Skeletal muscle tissue (tissue), 3 donors: ENCODE measurements at regions not wholly inside any gene's neighbourhood (a gene's known extent, or its start where the extent isn't known, plus 50 kb on each side); places are given as distances from the start of the nearest gene placed in this dataset.

ENCODE experiments used
- H3K27ac ChIP-seq: one replicate; pipeline ENCODE4 v1.7.0; 2013; ENCODE audit warnings: mild to moderate bottlenecking, low read depth, low read length, inconsistent platforms
- H3K27me3 ChIP-seq, 3 donors: one replicate each; pipeline ENCODE4 v1.7.0; 2013; ENCODE audit warnings: low read length in 3 of 3; ENCODE audit not compliant: control insufficient read depth in 3 of 3, insufficient read depth in 3 of 3
- H3K36me3 ChIP-seq, 3 donors: one replicate each; pipeline ENCODE4 v1.7.0; 2013; ENCODE audit warnings: low read length in 3 of 3; ENCODE audit not compliant: control insufficient read depth in 3 of 3, insufficient read depth in 3 of 3
- H3K4me1 ChIP-seq, 3 donors: one replicate each; pipeline ENCODE4 v1.7.0; 2013; ENCODE audit warnings: low read length in 3 of 3, mild to moderate bottlenecking in 3 of 3; ENCODE audit not compliant: control insufficient read depth in 3 of 3, insufficient read depth in 3 of 3
- H3K4me3 ChIP-seq, 3 donors: one replicate each; pipeline ENCODE4 v1.7.0; 2013; ENCODE audit warnings: low read length in 3 of 3
- H3K9ac ChIP-seq, 3 donors: one replicate each; pipeline ENCODE4 v1.7.0; 2013; ENCODE audit warnings: low read length in 3 of 3, mild to moderate bottlenecking in 3 of 3, moderate library complexity in 2 of 3, low read depth in 1 of 3
- H3K9me3 ChIP-seq, 3 donors: one replicate each; pipeline ENCODE4 v1.7.0; 2013; ENCODE audit warnings: low read length in 3 of 3; ENCODE audit not compliant: control insufficient read depth in 3 of 3
- donor health status: Osteomylitis.

DNA sequence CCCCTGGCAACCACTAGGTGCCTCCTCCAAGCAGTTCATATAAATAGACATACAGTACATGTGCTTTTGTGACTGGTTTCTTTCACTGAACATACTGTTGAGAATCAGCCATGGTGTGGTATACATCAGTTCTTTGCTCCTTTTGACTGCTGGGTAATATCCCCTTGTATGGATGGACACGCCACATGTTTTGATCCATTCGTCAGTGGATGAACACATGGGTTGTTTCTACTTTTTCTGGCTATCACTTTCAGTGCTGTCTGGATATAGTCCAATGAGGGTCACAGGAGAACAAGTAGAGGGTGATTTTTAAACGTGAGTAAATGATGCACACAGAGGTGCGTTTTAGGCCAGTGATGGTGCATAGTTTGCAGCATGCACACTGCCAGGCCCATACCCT lies 183.9 kb downstream of the FOXA2 start:
- Histone ChIP-seq H3K9me3 (no peaks in the 10 kb centered on the region), H3K4me3 (no peak overlapping the region), H3K27me3 (no peaks in the 10 kb centered on the region), H3K9ac (no peak overlapping the region), H3K27ac (no peak overlapping the region), H3K4me1 (peaks cover 8 to 19% (median 11%) of the 10 kb centered on the region in 3 donors), H3K36me3 (no peaks in the 10 kb centered on the region)

- Histone ChIP-seq H3K27me3 (peaks cover 3 to 5% (median 5%) of the 10 kb centered on the region in 3 donors), H3K9ac (no peak overlapping the region), H3K9me3 (no peaks in the 10 kb centered on the region), H3K36me3 (no peaks in the 10 kb centered on the region), H3K27ac (no peak overlapping the region), H3K4me3 (no peak overlapping the region), H3K4me1 (no peaks in the 10 kb centered on the region)
Measured at GRCh38 chr20:22394583-22394982, 189.8 kb downstream of the FOXA2 start.

GRCh38 chr20:22390543-22390903 lies 193.8 kb downstream of the FOXA2 start:
- Histone ChIP-seq H3K27me3 (peaks cover 3 to 5% (median 5%) of the 10 kb centered on the region in 3 donors), H3K36me3 (no peaks in the 10 kb centered on the region), H3K9ac (no peak overlapping the region), H3K4me1 (no peaks in the 10 kb centered on the region), H3K4me3 (no peak overlapping the region), H3K9me3 (no peaks in the 10 kb centered on the region), H3K27ac (no peak overlapping the region)

DNA sequence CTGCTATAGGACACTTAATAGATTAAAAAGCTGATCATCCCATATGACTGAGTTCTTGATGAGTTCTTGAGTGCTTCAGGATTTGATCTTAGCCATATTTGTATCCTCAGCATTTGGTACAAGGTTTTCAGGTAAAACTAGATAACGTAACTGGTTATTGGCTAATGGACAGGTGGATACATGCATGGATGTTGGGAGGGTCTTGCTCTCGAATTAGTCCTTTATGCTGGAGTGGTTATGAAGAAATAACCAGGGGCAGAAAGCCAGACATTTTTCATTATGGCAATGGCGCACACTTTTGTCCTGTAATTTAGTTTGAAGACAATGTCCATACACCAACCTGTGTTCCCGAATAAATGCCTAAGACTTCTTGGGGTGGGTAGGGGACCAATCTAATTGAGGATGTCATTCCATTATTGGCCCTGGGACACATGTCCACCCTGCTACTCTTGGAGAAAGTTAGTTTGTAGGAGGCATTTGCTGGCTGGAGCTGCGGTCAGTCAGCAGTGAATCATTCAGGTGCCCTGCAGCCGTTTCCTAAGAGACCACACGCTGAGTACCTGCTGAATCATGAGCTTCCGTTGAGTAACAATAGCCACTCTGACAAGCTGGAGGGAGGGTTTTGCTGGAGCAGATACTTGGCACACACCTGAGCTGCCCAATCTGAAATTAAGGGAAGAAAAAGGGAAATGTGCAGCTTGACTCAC lies 194.4 kb downstream of the FOXA2 start:
- Histone ChIP-seq H3K27me3 (peaks cover 3 to 5% (median 5%) of the 10 kb centered on the region in 3 donors), H3K4me3 (no peak overlapping the region), H3K4me1 (no peaks in the 10 kb centered on the region), H3K9ac (no peak overlapping the region), H3K36me3 (no peaks in the 10 kb centered on the region), H3K27ac (no peak overlapping the region), H3K9me3 (no peaks in the 10 kb centered on the region)

DNA sequence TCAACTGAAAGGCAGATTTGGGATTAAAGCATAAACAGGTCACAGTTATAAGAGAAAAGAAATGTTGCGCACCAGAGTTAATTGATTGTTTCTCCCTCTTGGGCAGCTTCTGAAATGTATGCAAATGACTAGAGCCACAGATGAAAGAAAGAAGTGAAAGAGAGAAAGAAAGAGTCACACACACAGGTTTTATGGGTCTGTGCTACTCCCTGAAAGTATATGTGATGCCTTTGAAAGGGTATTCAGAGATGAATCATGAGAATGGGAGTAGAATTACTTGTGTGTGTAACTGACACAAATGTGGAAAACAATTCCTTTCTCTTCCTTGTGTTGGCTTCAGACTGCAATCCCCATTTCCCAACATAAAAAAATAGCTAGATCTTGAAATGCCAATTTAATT lies 196.9 kb downstream of the FOXA2 start:
- Histone ChIP-seq H3K4me3 (no peak overlapping the region), H3K9ac (no peak overlapping the region), H3K27me3 (no peaks in the 10 kb centered on the region), H3K4me1 (peaks cover 0 to 8% (median 4%) of the 10 kb centered on the region in 3 donors), H3K27ac (no peak overlapping the region), H3K9me3 (no peaks in the 10 kb centered on the region), H3K36me3 (no peaks in the 10 kb centered on the region)

DNA sequence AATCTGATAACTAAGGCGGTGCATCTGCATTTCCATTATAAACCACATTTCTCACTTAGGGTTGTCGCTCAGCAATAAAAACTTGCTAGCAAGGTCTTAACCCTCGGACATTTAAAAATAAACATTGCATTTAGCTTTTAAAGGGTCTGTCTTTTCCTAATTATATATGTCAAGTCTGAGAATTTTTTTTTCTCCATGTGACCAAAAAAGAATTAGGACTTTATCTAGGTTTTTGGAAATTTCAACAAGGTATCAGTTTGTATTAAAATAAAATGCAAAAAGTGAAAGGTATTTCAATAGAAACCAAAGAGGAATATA lies 198.1 kb downstream of the FOXA2 start:
- Histone ChIP-seq H3K9me3 (no peaks in the 10 kb centered on the region), H3K36me3 (no peaks in the 10 kb centered on the region), H3K9ac (no peak overlapping the region), H3K27ac (no peak overlapping the region), H3K27me3 (no peaks in the 10 kb centered on the region), H3K4me3 (no peak overlapping the region), H3K4me1 (peaks cover 0 to 8% (median 4%) of the 10 kb centered on the region in 3 donors)

DNA sequence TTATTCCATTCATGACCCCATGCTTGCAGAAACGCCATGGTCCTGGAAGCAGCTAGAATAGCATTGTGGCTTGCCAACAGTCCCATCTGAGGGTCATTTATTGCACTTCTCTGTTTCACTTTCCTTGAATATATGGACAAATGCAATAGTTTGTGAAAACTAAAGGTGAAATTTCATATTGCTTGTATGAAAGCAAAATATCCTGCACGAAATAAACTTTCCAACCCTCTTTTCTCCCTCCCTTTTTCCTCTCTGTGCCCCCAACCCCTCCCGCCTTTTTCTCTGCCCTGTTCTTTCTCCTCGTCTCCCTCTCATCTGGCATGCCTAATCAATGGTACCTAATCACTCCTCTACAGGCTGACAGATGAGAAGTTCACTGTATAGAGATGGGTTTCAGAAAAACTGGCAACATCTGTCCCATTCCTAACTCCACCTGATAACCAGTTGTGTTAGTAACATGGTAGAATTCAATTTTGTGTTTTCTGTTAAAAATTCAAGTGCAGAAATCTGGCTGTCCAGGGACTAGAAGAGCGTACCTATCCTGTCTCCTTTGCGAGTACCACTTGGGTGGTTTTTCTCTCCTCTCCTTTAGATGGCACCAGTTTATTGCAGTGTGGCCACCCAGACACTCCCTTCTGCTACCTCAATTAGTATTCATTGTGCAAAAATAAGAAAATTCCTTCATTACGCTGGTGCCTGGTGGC lies 198.6 kb downstream of the FOXA2 start:
- Histone ChIP-seq H3K4me3 (no peak overlapping the region), H3K9me3 (no peaks in the 10 kb centered on the region), H3K27me3 (no peaks in the 10 kb centered on the region), H3K27ac (no peak overlapping the region), H3K9ac (no peak overlapping the region), H3K36me3 (no peaks in the 10 kb centered on the region), H3K4me1 (peaks cover 0 to 8% (median 4%) of the 10 kb centered on the region in 3 donors)

GRCh38 chr20:22384978-22385377 lies 199.4 kb downstream of the FOXA2 start:
- Histone ChIP-seq H3K36me3 (no peaks in the 10 kb centered on the region), H3K4me1 (peaks cover 0 to 8% (median 4%) of the 10 kb centered on the region in 3 donors), H3K27me3 (no peaks in the 10 kb centered on the region), H3K27ac (no peak overlapping the region), H3K9me3 (no peaks in the 10 kb centered on the region), H3K4me3 (no peak overlapping the region), H3K9ac (no peak overlapping the region)

GRCh38 chr20:22383156-22383555 lies 201.2 kb downstream of the FOXA2 start:
- Histone ChIP-seq H3K4me3 (no peak overlapping the region), H3K9ac (no peak overlapping the region), H3K27ac (no peak overlapping the region), H3K4me1 (peaks cover 0 to 8% (median 4%) of the 10 kb centered on the region in 3 donors), H3K36me3 (no peaks in the 10 kb centered on the region), H3K9me3 (no peaks in the 10 kb centered on the region), H3K27me3 (no peaks in the 10 kb centered on the region)

GRCh38 chr20:22382742-22383141 lies 201.6 kb downstream of the FOXA2 start:
- no peak overlapping the region for H3K27ac ChIP-seq
- H3K9me3 ChIP-seq, result no peaks in the 10 kb centered on the region
- H3K4me3 ChIP-seq, result no peak overlapping the region
- no peaks in the 10 kb centered on the region for H3K36me3 ChIP-seq
- no peak overlapping the region for H3K9ac ChIP-seq
- H3K4me1 ChIP-seq, result peaks cover 0 to 8% (median 4%) of the 10 kb centered on the region in 3 donors
- no peaks in the 10 kb centered on the region for H3K27me3 ChIP-seq
